A204.1 (cell line): ENCODE measurements at regions not wholly inside any gene's neighbourhood (a gene's known extent, or its start where the extent isn't known, plus 50 kb on each side); places are given as distances from the start of the nearest gene placed in this dataset.

Experiments used
- FAIRE-seq: peaks from 2 replicates; lab custom pipeline; 2012; peaks lifted over from hg19 to GRCh38; lab: Jason Lieb, UNC

GRCh38 chr22:49544286-49544685 lies 283.4 kb downstream of the BRD1 start:
- no peak for FAIRE-seq

DNA sequence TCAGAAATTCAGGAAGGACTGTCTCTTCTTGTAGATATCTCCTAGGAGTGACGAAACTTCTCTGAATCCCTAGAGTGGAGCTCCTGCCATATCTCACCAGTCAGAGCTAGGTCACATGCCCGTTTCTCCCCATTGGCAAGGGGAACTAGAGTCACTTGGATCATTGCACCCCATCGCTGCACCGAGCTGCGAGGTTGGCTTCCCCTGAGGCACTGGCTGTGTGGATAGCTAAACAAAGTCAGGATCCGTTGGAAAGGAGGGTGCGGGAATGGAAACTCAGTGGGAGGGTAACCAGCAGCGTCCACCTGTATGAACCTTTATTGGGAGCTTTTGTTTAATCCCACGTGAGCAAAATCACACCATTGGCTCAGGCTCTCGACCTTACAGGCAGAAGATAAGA lies 283.8 kb downstream of the BRD1 start:
- FAIRE-seq = no peak

DNA sequence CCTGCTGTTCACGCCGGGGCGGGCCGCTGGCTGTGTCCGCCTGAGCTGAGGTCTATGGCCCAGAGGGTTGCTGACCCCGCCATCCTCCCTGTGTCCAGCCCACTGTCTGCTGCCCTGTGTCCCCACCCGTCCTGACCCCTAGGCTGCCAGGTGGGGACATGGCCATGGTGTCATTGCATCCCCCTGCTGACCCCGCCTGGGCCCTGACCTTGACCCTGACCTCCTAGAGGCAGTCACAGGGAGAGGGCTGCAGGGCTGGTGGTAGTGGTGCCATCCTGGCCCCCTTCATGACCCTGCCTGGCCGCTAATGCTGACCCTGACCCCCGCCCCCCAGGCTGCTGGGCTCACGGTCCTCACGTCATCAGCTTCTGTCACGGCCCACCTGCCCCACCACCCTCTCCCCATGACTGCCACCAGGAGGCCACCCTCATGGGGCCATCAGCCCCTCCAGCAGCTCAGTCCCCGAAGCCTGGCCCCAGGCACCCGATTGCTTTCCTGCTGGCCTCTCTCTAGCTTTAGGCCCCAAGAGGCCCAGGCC lies 285.9 kb downstream of the BRD1 start:
- FAIRE-seq = no peak

GRCh38 chr22:49540913-49541692 lies 286.6 kb downstream of the BRD1 start:
- no peak for FAIRE-seq

GRCh38 chr22:49540084-49540912 lies 287.4 kb downstream of the BRD1 start:
- FAIRE-seq = no peak

- FAIRE-seq = no peak
Observed at GRCh38 chr22:49538006-49538405, 289.7 kb downstream of the BRD1 start.

DNA sequence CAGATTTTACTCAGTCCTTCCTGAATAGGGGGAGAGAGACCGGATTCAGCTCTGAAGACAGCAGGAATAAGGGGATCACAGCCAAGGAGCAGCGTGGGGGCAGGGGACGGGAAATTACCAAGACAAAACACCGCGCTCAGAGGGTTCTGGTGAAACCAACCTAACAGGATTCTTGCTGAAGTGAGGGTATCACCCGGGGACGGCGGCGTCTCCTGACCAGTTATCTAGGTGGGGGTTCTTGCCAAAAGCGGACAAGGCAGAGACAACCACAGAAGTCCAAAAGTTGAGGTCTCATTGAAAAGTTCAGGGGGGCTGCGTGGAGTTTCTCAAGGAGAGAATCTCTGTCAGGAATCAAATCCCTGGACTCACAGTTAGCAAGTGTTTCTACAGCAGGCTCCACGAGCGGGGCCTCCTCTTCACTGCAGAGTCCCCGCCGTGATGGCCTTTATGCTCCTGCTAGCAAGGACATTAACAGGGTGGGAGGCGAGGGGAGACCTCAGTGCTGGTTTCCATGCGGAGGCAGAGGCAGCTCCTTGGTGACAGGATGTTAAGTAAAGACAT lies 291.0 kb downstream of the BRD1 start:
- no peak for FAIRE-seq

GRCh38 chr22:49535527-49536125 lies 292.0 kb downstream of the BRD1 start:
- no peak for FAIRE-seq

DNA sequence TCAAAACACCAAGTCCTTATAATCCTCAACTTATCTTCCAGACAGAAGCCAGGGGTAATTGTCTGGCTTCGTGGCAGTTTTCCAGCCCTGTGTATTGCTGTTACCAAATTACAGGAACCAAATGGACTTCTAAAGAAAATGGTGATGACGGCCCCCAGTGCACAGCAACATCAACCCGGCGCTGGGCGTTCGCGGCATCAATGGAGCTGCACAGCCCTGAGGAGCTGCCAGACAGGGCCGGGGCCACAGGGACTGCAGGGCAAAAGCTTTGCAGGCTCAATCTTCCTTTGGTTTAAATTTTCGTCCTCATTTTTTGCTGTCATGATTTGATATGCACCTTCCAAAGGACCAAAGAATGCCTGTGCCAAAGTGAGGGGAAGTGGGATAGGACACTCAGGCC lies 292.5 kb downstream of the BRD1 start:
- no peak for FAIRE-seq

DNA sequence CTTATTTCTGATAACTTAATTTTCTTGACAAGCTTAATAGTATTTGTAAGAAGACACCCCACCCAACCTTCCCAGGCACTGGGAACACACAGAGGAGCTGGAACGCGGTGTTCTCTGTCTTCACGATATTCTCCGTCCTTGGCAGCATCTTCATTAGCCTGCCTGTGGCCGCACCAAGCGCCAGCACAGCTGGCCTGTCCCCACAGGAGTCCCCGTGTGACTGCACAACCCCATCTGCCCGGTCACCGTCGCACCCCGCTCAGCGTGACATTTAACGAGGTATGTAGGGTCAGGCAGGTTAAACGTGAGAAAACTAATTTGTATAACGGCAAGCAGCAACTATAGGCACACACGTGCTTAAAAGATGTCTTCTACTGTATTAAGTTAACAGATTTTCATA lies 293.3 kb downstream of the BRD1 start:
- no peak for FAIRE-seq

GRCh38 chr22:49533886-49534285 lies 293.8 kb downstream of the BRD1 start:
- FAIRE-seq = no peak

DNA sequence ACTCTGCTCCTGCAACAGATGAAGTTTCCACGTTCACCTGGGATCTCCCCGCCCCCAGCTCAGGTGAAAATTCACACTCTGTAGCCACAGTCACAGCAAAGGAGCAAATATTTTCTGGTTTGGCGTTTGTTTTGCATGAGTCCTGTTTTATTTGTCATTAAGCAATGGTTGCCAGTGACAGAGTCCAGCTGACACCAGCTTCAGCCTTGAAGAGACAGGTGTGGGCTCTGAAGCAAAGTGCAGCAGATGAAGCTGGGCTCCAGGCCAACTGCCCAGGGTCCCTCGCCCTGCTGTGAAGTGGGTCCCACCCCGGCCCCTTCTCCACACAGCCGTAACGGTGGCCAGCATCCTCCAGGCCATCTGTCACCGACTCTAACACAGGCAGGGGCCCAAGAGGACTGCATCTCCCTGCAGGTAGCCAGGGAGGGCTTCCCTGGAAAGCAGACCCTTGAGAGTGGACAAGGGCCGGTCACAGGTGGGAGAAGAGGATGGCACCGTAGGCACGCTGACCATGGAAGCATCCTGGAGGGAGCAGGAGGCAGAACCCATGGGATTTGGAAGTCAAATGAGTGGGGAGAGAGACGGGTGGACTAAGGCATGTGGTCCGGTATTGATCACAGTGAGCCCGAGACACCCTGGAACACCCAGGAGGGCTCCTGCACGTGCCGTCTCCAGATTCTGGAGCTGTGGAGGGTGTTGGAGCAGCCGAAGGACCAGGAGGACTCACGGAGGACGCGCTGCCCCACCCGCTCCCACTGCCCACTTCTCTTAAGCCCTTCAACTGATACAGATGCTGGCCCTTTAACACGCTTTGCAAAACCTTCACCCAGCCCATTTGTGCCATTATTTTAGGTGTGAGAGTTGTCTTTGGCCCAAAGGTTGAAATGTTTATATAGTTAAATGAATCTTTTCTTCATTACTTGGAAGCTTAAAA lies 294.5 kb downstream of the BRD1 start:
- no peak for FAIRE-seq

DNA sequence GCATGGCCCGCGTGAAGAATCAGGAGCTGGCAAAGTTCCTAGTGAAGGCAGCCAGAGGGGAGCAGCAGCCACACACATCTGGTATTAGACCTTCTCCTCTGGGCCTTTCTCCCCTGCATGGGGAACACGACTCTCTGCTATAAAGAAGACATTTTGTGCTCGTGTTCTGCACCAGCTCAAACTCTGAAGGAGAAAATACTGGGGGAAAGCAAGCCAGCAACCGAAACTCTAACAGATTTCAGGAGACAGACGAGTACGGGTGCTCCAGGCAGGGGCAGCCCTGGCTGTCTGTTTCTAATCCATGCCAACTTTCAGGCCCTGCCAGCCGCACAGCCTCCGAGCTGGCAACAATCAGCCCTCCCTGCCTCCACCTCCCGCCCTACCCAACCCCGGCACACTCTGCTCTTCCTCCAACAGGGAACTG lies 296.3 kb downstream of the BRD1 start:
- no peak for FAIRE-seq

GRCh38 chr22:49530671-49531367 lies 296.9 kb downstream of the BRD1 start:
- no peak for FAIRE-seq

GRCh38 chr22:49528420-49528720 lies 299.3 kb downstream of the BRD1 start:
- no peak for FAIRE-seq

GRCh38 chr22:49527611-49528419 lies 299.9 kb downstream of the BRD1 start:
- FAIRE-seq = no peak

DNA sequence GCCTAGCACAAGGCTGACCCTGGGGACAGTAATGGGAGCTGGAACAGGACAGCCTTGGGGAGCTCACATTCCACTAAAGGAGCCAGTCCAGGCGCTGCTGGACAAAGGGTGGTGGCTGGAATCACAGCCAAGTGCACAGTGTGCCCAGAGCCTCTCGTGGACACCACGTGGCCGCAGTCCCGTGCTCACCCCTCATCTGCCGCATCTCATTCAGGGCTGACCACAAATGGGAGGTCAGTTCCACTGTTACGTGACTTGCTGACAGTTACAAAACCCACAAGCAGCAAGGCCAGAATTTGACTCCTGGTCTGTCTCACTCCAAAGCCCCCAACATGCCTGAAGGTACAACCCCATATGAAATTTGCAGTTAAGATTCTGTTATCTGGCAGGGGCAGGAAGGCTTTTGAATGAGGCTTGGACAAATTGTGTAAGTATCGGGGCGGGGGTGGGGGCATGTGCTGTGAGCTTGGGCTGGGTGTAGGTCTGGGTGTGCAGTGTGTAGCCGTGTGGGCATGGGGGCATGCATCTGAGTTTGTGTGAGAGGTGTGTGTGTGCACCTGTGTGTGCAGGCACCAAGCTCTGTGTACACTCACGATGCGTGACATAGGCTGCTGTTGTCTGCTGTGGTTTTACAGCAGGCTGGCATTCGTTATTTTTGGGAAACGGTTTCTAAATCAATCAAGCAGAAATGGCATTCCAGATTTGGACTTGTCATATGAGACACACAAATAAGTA lies 301.7 kb downstream of the BRD1 start:
- no peak for FAIRE-seq

DNA sequence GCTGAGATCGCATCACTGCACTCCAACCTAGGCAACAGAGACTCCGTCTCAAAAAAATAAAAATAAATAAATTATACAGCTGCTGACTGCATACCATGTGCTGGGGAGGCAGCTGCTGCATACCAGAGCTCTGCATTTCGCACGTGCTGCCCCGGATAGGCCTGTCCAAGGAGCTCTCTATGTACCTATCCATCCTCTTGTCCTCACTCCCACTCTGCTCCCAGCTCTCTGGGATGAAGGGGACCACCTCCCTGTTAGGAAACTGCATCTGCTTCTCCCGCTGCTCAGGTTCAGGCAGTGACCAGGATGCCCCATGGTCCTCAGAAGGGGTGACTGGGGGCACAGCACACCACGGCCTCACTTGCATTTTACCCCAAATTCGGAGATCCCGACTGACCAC lies 302.3 kb downstream of the BRD1 start:
- FAIRE-seq = no peak

- no peak for FAIRE-seq
Observed at GRCh38 chr22:49524362-49524761, 303.3 kb downstream of the BRD1 start.
